Adrenal gland (tissue), 5 donors: ENCODE measurements at regions not wholly inside any gene's neighbourhood (a gene's known extent, or its start where the extent isn't known, plus 50 kb on each side); places are given as distances from the start of the nearest gene placed in this dataset.

ENCODE experiments used
- CTCF ChIP-seq, 6 experiments: fragments of 450-650 bp in 4 of 6; fragments of 200-600 bp in 2 of 6; sonication (generic) in 1 of 6; IDR thresholded peaks; 1 replicate in 5 of 6; 2 replicates in 1 of 6; pipeline versions ENCODE4 v1.5.1 to v1.8.0; 2016 to 2021; ENCODE audit warnings: antibody characterized with exemption in 6 of 6, mild to moderate bottlenecking in 2 of 6, moderate library complexity in 1 of 6
- POLR2A ChIP-seq, 2 donors: fragments of 450-650 bp; IDR thresholded peaks; one replicate each; pipeline ENCODE4 v1.6.1; 2017; ENCODE audit warnings: antibody characterized with exemption in 2 of 2, mild to moderate bottlenecking in 2 of 2, moderate library complexity in 1 of 2
- donor health status: DM: no; HTN: no; CAD: no.

GRCh38 chr5:78719504-78720219 is 71.1 kb upstream of the LHFPL2 start:
- TF ChIP-seq POLR2A (IDR thresholded peaks at IDR 0.05) (no peak), CTCF (IDR thresholded peaks at IDR 0.05) (no peak)
